Right lobe of liver (tissue), 4 donors: ENCODE measurements at regions not wholly inside any gene's neighbourhood (a gene's known extent, or its start where the extent isn't known, plus 50 kb on each side); places are given as distances from the start of the nearest gene placed in this dataset.

Experiments
- CTCF ChIP-seq, 4 donors: fragments of 200-600 bp in 3 of 4; fragments of 450-650 bp in 1 of 4; IDR thresholded peaks; one replicate each; pipeline versions ENCODE4 v1.5.1 to v1.8.0; 2016 to 2022; ENCODE audit warnings: antibody characterized with exemption in 4 of 4, mild to moderate bottlenecking in 2 of 4
- POLR2A ChIP-seq: fragments of 450-650 bp; IDR thresholded peaks from one replicate; pipeline ENCODE4 v1.6.1; 2017; ENCODE audit warnings: antibody characterized with exemption, mild to moderate bottlenecking
- donor health status: DM: no; HTN: no; CAD: no.
- donor health status: DM: no; HTN: no; CAD: no.
- donor health status: DM: no; HTN: yes; CAD: no.

DNA sequence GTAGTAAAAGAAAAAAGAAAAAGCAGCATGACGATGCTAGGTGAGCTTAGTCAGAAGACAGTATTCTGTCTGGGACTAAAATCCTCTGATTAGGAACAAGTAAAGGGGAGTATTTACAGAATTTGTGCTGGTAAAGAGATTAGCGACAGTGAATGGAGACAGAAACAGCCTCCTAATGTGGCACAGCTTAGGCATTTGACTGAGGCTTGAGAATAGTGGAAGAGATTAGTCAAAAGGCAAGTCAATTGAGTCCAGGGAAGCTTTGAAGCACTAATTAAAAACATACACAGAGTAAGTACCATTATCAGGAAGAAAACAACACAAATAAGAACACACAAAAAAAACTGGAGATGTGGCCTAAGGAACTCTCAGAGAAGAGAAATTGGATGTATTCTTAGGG, 131.9 kb upstream of the CLEC14A start:
- TF ChIP-seq CTCF (IDR thresholded peaks at IDR 0.05) (no peak), POLR2A (no peak)
